ENCODE measurements at regions not wholly inside any gene's neighbourhood (a gene's known extent, or its start where the extent isn't known, plus 50 kb on each side); places are given as distances from the start of the nearest gene placed in this dataset.
A peak's percentile ranks its signal among the peaks of the same experiment; 100 is the strongest.

GRCh38 chr6:71123051-71123450 is 165.6 kb upstream of the OGFRL1 start:
- DNase-seq, result no peak

- DNase-seq, result peak in 1 of 3 donors; percentile 27
These were observed 164.3 kb upstream of the OGFRL1 start for GRCh38 chr6:71124340-71124739.

GRCh38 chr6:71125216-71125615 is 163.4 kb upstream of the OGFRL1 start:
- no peak for DNase-seq

GRCh38 chr6:71126506-71126905 is 162.1 kb upstream of the OGFRL1 start:
- DNase-seq, result no peak

GRCh38 chr6:71127374-71127773 is 161.2 kb upstream of the OGFRL1 start:
- no peak for DNase-seq

- no peak for DNase-seq
These were observed 158.3 kb upstream of the OGFRL1 start for GRCh38 chr6:71130277-71130676.

GRCh38 chr6:71134929-71135642 is 153.5 kb upstream of the OGFRL1 start:
- DNase-seq, result no peak

- peak; percentile 25 to 63 (median 49) for DNase-seq
These were observed 150.6 kb upstream of the OGFRL1 start for GRCh38 chr6:71137973-71138372.

GRCh38 chr6:71138376-71138775 is 150.2 kb upstream of the OGFRL1 start:
- DNase-seq, result peak; percentile 20 to 65 (median 64)

GRCh38 chr6:71139249-71139648 is 149.4 kb upstream of the OGFRL1 start:
- no peak for DNase-seq

- DNase-seq, result no peak
These were observed 134.8 kb upstream of the OGFRL1 start for GRCh38 chr6:71153755-71154325.

GRCh38 chr6:71157345-71157744 is 131.3 kb upstream of the OGFRL1 start:
- no peak for DNase-seq

- DNase-seq, result no peak
These were observed 123.7 kb upstream of the OGFRL1 start for GRCh38 chr6:71164890-71165289.

- no peak for DNase-seq
These were observed 120.3 kb upstream of the OGFRL1 start for GRCh38 chr6:71168233-71168765.

GRCh38 chr6:71171497-71172070 is 117.0 kb upstream of the OGFRL1 start:
- DNase-seq, result no peak

GRCh38 chr6:71179249-71179885 is 109.2 kb upstream of the OGFRL1 start:
- no peak for DNase-seq

GRCh38 chr6:71181565-71181964 is 107.0 kb upstream of the OGFRL1 start:
- peak in 1 of 3 donors; percentile 60 for DNase-seq

GRCh38 chr6:71187141-71187540 is 101.5 kb upstream of the OGFRL1 start:
- DNase-seq, result no peak

GRCh38 chr6:71190809-71191208 is 97.8 kb upstream of the OGFRL1 start:
- DNase-seq, result peak; percentile 12 to 45 (median 23)

- DNase-seq, result peak in 1 of 3 donors; percentile 32
These were observed 93.9 kb upstream of the OGFRL1 start for GRCh38 chr6:71194724-71195123.

GRCh38 chr6:71197267-71197666 is 91.3 kb upstream of the OGFRL1 start:
- DNase-seq, result no peak

- DNase-seq, result no peak
These were observed 90.8 kb upstream of the OGFRL1 start for GRCh38 chr6:71197780-71198179.

- DNase-seq, result no peak
These were observed 89.7 kb upstream of the OGFRL1 start for GRCh38 chr6:71198908-71199307.
